ENCODE measurements at regions not wholly inside any gene's neighbourhood (a gene's known extent, or its start where the extent isn't known, plus 50 kb on each side); places are given as distances from the start of the nearest gene placed in this dataset.

DNA sequence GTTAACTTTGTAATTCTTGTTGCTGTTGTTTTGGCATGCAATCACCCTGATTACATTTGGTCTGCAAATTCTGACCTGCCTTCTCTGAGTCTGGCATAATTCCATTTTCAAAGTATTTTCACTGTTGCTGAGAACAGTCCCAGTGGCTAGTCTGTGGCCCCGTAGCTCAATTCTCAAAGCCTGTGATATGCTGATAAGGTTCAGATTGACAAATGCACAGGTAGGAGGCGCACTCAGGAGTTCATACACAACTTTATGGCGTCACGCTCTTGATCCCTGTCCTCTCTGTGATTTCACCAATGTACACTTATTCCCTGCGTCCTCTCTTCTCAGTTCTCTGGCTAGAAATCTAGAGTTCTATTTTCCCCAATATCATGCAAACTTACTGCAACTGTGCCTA lies 376.6 kb upstream of the SLCO3A1 start:
- no peak for DNase-seq

DNA sequence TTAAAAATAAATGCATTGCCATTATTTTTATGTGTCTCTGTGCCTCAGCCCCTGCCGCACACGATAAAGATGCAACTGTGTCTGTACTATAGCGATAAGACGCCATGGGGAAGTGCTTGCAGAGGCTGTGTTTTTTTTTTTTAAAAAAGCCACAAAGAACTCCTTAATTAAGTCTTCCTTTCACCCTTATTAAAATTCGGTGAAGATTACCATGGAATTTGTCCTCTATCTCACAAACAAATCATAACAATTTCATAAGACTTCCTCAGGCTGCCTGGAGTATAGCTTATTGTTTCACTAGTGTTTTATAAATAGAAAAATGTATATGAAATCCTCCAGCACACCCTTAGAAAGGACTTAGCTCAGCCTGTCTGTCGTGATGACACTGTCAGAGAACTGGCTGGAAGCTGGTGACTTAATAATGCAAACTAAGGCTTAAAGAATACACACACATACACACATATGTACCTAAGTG lies 374.8 kb upstream of the SLCO3A1 start:
- DNase-seq: no peak

DNA sequence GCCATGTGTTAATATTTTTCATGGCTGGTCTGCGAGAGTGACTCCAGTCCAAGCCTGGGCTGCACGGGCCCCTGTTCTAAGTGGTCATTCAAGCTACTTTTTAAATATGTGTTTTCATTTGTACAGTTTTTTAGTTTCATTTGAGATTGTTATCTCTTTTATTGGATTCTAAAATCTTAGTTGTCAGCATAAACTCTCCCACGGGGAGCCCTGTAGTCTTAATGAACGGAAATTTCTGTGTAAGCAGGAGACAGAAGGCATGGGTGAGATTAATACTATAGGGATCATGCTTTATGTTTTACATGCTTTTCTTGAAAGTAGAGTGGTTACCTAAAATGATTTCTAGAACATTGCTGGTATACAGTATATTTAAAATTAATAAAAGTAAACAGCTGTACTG lies 373.1 kb upstream of the SLCO3A1 start:
- no peak for DNase-seq

DNA sequence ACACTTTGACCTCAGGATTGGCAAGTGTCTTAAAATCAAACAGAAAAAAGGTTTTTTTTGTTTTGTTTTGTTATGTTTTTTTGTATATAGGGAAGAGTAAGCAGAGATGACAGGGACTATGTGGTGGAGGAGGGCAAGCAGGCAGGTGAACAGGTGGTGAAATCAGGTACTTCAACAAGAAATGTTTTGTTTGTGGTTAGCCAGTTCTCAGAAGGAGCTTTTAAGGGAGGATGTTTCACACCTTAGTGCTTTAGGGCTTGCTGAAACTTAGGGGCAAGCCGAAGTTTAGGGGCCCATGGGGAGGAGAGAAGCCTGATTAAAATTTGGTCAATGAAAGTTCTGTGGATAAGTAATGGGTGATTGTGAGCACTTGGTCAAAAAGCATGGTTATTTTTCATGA lies 370.7 kb upstream of the SLCO3A1 start:
- DNase-seq: no peak

DNA sequence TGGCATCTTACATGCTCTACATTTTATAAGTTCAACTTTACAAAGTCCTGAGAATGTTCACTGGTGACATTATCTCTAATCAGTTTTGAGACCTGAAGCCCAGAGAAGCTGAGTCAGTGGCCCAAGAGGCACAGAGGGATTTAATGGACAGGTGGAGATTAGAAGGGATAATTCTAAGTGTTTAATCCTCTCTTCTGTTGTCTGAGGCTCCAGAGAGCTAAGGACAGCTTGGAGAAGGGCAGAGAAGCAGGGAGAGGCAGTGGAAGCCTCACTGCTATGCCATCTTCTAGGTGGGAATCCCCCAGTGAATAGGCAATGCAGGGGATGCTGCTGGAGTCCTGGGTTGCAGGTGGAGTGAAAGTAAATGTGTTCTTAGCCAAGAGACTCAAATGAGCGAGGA lies 369.4 kb upstream of the SLCO3A1 start:
- DNase-seq: no peak

DNA sequence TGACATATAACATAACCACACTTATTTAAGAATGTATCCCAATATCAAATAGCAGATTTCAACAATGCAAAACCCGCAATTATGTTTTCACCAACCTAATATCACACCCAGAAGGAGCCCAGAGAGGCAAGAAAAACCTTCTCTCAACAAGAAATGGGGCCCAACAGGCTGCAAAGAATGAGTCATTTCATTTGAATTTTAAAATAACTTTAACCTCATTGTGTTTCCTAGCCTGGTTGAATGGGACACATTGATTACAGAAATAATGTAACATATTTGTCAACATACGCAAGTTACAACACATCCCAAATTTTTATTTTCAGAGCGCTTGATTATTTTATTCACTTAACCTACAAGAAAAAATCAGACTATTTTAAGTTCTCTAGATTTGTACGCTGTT lies 365.1 kb upstream of the SLCO3A1 start:
- no peak for DNase-seq

DNA sequence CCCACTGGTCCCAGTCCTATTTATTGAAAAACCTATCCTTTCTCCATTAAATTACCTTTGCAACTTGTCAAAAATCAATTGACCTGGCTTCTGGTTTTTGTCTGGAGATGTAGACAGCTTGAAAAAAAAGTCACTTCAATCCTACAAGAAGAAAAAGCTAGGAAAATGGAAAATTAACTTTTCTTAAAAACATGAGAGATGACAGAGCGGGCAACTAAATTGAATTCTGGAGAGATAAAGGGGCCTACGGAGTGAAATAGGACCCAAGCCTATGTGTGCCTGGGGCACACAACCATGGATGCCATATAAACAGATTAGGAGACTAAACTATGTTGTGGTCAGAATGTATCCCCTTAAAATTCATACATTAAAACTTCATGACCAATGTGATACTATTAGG lies 363.3 kb upstream of the SLCO3A1 start:
- no peak for DNase-seq

DNA sequence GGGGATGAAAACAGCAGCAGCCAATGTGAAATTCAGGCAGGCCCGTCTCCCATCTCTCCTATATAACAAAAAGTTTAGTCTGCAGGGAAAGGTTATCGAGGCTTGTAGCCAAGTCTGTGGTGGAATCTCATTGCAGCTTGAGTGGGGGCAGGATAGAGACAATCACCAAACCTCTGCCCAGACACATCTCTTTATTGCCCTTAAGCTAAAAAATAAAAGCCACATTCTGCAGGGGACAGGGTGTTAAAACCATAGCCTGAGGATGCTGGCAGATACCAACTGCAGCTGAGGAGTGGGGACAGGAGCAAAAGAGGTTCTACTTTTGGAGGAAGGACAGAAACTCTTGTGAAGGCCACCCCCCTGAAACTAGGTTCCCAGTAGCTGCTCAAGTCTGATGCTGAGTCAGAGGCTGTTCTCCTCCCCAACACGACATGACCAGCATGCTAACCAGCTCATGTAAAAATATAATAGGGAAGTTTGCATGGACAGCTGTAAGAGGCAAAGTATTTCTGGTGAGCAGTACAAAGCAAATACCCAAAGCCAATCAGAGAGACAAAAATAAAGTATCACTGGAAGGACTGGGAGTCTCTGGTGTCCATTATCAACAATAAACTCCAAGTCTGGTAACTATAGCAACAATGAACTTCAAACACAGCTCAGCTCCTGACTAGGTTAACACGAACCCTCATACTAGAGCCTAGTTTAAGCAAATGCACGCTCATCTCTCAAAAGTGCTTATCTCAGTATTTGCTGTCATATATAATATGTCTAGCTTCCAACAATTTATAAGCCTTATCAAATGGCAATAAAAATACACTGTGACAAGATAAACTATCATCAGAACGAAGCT lies 362.2 kb upstream of the SLCO3A1 start:
- DNase-seq: no peak

DNA sequence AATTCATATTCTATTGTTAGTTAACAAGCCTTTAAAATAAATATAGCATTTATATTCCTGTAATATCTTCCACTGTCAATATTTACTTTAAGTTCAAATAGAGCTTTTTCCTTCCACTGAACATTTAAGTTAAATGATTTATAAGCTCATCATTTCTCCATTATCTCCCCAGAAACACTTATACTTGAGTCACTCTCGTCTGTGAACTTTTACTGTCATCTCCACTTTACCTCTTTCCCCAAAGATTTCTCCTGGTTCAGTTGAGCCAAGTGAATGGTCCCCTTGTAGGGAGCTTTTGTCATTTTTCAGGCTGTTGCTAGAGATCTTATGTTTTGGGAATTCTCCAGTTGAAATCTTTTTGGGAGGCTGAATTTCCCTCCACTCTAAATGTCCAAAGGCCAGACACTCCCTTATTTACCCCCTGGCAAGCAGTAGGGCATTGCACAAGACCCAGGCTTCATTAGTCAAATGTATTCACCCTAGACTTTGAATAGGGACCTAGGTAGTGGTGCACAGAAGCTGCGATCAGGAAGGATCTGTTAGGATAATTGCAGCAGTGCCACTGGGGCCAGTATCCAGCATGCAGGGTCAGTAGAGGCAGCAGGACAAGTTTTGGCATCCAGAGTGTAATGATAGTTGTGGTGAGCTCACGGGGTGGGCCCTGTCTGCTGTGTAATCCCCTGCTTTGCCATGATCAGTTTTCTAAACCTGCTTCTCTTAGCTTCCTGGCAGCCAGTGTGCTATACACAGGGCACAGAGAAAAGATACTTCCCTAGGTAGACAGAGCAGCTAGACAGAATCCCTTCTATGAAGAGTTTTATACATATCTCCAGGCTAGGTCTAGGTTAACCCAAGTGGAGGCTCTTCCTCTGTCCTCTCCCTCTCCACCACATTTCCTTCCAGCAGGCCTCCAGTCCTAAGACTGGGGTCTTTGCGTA lies 356.5 kb upstream of the SLCO3A1 start:
- no peak for DNase-seq

DNA sequence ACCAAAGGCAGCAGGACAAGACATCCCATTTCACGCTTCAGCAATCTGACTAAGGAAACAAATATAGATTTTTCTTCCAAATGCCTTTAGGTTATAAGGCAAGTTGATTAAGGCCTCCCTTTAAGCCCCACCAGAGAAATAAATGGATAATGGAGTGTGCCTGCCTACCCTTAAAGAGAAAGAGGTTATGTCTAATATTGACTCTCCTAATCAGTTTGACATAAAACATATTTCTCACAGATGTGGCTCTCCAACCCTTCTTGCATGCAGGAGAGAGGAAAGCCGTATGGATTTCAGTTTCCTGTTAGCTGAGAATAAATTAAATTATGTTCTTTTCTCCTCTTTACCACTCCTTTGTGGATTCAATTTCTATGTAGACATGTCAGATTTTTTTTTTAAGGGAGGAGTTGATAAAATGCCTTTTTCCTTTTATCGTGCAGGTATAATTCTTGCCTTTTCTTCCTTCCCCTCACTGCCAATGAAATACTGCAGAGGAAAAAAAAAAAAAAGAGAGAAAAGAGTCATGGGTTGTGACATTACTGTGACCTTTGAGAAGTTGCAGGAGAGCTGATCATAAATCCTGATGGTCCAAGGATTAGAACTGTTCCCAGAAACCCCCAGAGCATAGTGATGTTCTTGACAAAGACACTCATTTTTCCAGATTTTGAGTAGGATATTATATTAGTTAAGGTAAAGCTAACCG lies 355.3 kb upstream of the SLCO3A1 start:
- DNase-seq: no peak

DNA sequence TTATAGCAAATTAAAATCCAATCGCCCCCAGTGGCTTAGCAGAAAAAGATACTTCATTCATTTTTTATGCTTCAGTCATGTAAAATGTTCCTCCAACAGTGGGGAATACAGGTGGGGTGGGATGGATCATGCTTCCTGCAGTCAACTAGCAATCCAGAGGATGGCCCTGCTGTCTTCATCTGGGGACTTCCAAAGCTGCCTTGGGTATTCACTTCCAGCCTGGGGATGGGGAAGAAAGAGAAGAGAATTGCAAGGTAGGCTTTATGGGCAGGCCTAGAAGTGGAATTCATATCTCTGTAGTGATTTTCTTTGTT lies 354.8 kb upstream of the SLCO3A1 start:
- DNase-seq: no peak

DNA sequence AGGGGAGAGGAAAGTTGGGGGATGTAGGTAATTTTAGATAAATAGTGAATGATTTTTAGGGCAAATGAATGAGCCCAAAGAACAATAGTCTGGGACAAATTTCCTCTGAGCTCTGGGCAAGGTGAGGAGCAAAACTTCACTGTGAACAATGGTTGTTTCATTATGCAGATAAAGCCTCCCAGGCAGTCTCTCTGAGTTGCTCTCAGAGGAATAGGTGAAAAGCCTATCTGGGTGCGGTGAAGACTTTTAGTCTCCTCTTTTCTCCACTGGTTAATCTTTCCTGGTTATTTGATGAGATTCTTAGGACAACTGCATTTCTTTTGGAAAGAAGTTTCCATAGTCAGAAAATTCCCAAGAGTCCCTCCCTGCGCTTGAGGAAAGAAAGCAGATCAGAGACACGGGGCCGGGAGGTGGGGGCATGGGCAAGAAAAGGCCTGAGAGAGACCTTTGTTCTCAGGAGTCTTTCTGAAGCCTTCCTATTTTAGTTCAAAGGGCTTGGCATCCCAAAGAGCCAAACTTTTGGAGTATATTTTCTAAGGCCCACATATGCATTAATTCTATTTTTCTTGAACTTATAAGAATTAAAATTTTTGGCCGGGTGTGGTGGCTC lies 353.6 kb upstream of the SLCO3A1 start:
- DNase-seq: no peak

DNA sequence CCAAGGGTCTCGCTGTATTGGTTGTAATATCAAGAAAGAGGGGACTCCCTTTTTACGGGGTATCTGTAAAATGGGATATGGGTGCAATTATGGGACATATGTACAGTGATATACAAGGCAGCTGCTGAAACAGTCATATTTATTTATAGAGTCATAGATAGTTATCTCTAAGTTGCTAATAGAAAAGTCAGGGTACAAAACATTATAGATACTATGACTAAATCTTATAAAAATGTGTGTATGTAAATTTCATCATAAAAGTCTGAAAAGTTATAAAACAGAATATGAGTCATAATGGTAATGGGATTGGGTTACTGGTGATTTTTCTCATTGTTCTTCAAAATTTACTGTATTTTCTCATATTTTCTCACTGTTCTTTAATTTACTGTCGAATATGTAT lies 344.9 kb upstream of the SLCO3A1 start:
- DNase-seq: no peak

DNA sequence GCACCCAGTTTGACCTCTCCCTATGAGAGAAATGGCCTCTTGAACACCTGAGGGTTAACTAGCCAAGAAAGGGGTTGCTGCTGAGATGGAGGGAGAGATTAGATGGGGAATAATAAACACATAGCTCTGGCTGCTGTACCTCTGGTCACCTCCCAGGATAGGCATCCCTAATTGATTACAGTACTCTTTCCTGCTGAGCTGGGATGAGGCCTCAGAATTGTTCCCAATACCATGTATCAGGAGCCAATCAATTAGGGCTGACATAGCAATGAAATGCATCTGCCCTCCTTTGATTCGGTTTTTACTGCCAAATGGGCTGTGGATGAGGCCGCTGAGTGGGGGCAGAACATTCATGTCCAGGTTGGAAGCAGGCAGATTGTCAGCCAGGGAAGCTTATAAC lies 339.4 kb upstream of the SLCO3A1 start:
- DNase-seq: no peak

DNA sequence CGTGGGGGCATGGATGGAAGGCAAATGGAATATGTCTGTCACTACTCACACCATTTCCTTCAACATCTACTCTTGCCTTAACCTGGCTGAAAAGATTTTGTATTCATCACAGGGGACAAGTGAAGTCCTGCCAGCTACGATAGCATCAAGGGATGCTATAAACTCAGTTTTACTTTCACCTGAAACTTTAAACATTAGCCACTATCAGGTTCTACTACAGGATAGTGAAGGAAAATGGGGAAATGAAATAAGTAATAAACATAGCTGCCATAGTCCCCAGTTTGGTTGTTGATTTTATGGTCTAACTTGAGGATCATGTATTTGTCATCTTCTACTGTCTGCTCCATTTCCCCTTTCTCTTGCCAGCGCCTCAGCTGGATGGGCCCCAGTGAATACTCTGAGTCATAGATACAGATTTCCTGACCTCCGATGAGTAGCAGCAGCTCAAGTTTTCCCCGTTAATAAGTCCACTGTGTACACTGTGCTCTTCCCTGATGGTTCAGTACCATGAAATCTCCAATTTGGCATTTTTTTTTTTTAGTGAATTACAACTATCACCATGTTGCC lies 338.2 kb upstream of the SLCO3A1 start:
- no peak for DNase-seq

DNA sequence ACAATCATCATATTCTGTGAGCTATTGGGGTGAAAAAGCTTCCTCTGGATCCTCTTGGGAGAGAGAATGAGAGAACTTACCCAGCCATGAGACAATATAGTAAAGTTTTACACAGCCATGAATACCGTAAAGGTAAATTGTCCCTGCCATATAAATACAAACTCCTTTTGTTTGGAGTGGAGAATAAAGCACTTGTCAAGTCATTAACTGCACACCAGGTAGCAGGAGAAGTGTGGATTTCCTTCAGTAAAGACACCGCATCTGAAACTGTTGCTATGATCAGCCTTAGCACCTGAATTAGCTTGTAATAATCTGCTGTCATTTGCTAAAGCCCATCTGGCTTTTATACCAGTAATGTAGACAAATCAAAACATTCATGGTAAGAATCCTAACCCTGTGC lies 336.6 kb upstream of the SLCO3A1 start:
- no peak for DNase-seq

DNA sequence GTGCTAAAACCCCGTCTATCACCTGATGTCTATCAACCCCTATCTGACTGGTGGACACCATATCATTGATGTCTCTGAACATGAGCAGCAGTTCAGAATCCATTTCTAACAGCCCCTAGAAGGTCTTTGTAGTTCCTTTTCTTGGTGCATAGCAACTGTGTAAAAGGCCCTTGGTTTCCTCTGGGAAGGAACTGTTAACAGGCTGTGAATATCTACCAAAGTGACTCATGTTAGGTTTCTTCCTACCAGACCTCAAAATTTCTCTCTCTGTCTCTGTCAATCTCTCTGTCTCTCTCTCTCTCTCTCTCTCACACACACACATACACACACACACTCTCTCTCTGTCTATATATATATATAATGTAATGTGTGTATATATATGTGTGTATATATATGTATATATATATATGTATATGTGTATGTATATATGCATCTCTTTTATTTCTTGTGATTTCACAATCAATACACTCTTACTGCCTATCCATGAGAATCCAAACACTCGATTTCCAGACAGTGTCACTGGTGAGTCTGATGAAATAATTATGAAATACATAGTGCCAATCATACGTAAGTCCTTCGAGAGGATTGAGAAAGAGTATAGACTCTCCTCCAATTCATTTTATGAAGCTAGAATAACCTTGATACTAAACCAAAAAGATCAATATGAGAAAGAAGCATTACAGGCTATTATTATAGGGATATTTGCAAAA lies 335.9 kb upstream of the SLCO3A1 start:
- DNase-seq: no peak

DNA sequence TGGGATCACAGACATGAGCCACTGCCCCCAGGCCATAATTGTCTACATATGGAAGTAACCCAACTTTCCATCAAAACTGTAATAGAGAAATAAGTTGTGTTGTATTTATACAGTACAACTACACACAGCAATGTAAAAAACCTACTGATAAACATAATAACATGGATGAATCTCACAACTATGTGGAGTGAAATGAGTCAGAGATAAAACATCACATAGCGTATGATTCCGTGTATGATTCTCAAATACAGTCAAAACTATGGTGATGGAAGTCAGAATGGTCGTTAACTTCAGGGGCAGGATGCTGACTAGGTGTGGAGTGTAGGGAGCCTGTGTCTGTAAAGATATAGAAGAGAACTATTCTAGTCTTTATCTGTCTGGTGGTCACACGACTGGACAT lies 332.7 kb upstream of the SLCO3A1 start:
- DNase-seq: no peak

DNA sequence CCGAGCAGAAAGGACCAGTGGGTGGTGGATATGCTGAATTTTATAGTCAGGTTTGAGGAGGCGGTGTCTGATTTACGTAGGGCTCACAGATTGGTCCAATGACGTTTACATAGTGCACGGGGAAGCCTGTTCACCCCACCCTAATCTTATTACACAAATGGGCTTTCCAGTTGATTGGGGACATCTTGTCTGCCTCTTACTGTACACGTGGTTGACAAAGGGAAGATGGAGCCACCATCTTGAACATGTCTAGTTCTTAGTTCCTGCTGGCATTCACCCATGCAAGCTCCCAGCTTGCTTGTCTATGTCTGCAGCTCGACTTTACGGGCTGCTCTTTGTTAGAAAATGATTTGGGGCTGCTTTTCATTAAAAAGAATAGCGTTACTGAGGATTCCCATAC lies 332.0 kb upstream of the SLCO3A1 start:
- DNase-seq: no peak

DNA sequence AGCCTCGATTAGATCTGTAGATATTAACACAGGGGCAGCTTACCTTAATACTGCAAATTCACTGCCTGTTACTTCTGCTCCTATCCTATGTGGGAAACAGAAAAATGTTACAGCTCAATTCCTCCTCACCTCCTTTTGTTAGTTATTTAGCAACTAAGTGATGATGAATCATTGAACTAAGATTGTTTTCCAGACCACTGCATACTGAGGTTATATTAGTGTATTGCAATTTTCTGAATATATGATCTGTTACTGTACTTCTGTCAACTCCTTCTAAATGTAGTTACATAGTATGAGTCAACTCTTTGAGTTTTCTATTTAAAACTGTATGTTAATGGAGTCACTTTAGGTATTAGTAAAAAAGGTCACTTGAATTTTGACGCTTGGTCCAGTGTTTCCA lies 331.5 kb upstream of the SLCO3A1 start:
- DNase-seq: no peak

DNA sequence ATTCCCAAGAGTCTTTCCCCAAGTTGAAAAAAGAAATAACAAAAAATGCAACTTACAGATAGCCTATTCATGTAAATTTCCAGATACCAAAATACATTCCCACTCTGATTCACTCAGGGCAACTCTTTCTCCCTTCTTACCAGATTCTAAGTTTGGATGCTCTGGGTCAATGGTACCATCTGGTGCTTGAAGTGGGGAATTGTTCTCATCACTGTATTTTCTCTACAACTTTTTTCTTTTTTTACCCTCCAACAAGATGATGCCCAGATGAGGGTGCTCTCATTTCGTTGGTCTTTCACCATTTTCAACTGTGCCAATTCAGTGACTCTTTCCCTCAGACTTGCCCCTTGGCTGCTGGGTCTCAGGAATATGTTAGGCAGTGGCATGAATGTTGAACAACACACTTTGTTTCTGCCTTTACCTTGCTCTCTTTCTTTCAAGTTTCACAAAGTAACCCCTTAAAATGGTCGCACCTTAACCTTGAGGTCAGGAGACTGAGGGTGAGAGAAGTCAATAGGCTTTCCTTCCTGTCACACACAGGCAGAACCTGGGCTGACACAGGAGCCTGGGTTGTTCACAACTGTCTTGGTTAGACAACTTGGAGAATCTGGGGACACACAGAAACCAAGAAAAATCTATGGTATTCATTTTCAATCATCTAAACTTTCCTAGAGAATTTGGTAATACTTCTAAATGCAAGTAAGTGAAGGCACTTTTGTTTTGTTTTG lies 330.7 kb upstream of the SLCO3A1 start:
- no peak for DNase-seq

Measured in NCI-H1436 (cell line).